ENCODE measurements at regions not wholly inside any gene's neighbourhood (a gene's known extent, or its start where the extent isn't known, plus 50 kb on each side); places are given as distances from the start of the nearest gene placed in this dataset.
A peak's percentile ranks its signal among the peaks of the same experiment; 100 is the strongest.

- no peak for DNase-seq
Measured at GRCh38 chr2:191515551-191515950, 162.4 kb upstream of the NABP1 start.

- no peak for DNase-seq
Measured at GRCh38 chr2:191516260-191516659, 161.7 kb upstream of the NABP1 start.

- DNase-seq, result peak; percentile 12
Measured at GRCh38 chr2:191521608-191522208, 156.2 kb upstream of the NABP1 start.

- DNase-seq, result no peak
Measured at GRCh38 chr2:191522478-191523120, 155.3 kb upstream of the NABP1 start.

GRCh38 chr2:191526091-191526490 lies 151.8 kb upstream of the NABP1 start:
- no peak for DNase-seq

DNA sequence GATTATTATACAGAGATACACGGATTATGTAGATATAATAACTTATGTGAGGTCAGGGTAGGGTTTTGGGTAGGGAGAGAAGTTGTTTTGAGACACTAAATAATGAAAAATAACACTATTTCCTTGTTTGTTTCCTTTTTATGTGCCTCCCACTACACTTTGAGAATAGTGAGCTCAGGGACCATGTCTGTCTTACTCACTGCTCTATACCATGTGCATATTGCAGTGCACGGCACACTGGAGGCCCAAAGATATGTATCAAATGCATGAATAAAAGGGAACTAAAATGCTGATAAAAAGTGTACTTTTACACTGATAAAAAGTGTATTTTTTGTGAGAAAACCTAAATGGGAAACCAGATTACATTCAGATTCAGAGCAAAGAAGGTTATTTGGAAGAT lies 151.4 kb upstream of the NABP1 start:
- no peak for DNase-seq

GRCh38 chr2:191526953-191527556 lies 150.9 kb upstream of the NABP1 start:
- DNase-seq, result no peak

GRCh38 chr2:191530618-191531017 lies 147.3 kb upstream of the NABP1 start:
- no peak for DNase-seq

DNA sequence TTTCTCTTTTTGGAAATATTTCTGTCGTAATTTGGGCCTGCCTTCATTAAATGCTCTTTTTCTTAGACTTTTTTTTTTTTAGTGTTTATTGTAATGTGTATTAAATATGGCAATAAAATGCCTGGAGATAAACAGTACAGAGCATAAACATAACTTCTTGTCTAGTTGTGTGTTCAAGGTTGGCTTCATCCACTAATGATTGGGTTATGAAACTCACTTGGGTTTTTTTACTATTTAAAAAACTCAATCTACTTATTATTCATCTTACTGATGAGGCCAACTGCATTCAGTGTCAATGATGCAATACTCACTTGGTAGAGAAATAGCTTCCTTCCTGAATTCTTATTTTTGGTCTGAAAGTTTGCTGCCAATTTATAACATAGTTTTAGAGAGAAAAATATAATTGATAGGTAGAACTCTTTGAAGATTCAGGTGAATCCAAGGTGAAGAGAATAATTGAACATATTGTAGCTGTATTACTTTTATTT lies 144.2 kb upstream of the NABP1 start:
- DNase-seq, result no peak

- DNase-seq, result no peak
Measured at GRCh38 chr2:191537921-191538320, 140.0 kb upstream of the NABP1 start.

GRCh38 chr2:191538334-191538903 lies 139.5 kb upstream of the NABP1 start:
- no peak for DNase-seq

DNA sequence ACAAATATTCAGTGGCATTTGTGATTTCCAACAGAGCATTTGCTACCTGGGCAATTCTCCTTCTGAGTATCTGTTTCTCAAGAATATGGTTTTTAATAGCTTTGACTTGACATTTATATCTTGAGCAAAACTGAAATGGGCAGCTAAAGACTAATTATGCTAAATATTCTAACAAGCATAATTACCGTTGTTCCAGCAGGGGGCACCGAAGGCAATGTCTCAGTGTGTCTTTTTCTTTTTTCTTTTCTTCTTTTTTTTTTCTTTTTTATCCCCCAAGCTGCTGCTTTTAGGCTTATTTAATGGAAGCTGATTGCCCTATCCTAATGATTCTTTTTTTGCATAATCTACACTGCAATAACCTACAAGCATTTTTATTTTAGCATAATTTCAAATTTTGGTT lies 138.9 kb upstream of the NABP1 start:
- peak; percentile 30 for DNase-seq

- no peak for DNase-seq
Measured at GRCh38 chr2:191540681-191541080, 137.3 kb upstream of the NABP1 start.

- no peak for DNase-seq
Measured at GRCh38 chr2:191543708-191544107, 134.2 kb upstream of the NABP1 start.

DNA sequence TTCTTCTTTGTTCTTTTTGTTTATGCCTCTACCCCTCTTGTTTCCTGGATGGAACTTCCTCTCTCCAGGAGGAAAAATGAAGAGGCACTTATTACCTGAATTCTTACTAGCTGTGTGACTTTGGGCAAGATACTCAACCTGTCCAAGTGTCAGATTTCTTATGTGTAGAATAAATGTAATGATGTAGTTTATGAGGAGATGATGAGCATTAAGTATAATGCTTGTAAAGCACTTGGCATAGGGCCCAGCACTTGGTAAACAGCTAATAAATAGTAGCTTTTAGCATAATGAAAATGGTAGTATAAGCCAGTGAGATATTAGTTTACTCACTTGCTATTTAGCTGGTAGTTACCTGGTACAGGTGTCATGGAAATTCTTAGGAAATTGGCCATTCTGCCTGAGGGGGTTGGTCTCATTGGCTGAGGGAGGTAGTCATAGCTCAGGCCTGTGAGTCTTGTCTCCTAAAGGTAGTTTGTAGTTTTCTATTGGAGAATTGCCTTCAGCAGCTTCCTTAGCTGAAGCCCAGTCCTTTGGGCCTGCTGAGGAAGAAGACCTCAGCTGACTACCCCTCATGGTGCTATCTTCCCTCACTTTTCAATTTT lies 133.4 kb upstream of the NABP1 start:
- no peak for DNase-seq

GRCh38 chr2:191545361-191545760 lies 132.6 kb upstream of the NABP1 start:
- no peak for DNase-seq

DNA sequence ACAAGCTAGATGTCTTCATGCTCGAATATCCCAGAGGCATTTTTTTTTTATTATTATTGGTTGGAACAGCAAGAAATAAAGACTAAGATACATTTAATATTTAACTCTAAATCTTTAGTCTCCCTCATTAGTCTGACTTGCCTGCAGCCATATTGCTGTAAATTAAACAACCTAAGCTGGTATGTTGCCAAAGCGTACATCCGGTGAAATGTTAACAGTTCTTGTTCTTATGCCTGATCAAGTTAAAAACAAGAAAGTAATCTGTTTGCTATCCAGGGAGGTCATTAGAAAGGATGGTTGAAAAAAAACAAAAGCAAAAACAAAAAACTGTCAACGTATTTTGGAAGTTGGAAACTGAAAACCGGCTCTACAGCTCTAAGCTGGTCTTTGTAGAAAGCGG lies 125.9 kb upstream of the NABP1 start:
- no peak for DNase-seq

- DNase-seq, result no peak
Measured at GRCh38 chr2:191554240-191554639, 123.7 kb upstream of the NABP1 start.

- DNase-seq, result peak; percentile 84
Measured at GRCh38 chr2:191555092-191555742, 122.7 kb upstream of the NABP1 start.

- no peak for DNase-seq
Measured at GRCh38 chr2:191556463-191556862, 121.5 kb upstream of the NABP1 start.

DNA sequence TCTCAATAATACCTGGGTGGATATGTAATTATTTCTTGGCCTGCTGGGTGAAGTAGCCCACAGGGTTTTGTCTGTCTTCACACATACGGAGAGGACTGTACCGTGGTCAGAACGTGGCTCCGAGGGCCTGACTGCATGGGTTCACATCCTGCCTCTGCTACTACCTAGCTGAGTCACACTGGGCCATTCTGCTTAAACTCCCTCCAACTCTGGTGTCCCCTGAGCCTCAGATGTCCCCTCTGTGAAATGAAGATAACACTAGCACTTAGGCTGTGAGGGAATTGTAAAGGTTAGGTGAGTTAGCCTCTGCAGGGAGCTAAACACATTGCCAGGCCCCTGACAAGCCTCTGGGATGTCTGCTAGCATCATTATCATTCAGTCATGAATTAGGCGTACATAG lies 120.1 kb upstream of the NABP1 start:
- DNase-seq, result no peak

DNA sequence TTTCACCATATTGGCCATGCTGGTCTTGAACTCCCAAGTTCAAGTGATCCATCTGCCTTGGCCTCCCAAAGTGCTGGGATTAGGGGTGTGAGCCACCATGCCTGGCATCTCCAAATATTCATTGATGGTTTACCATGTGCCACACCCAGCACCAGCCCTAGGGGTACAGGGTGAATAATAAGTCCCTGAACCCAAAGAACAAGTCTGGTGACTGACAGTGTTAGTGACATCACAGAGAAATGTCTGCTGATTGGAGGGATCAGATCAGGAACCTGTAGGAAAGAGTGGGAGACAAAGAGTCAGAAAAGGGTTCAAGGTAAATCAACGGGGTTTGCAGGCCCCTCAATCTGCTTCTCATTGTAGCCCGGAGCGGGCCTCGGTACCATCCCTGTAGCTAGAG lies 118.4 kb upstream of the NABP1 start:
- DNase-seq, result no peak

- DNase-seq, result no peak
Measured at GRCh38 chr2:191560411-191560980, 117.4 kb upstream of the NABP1 start.
